Femur (tissue), 1 donor: ENCODE measurements at regions not wholly inside any gene's neighbourhood (a gene's known extent, or its start where the extent isn't known, plus 50 kb on each side); places are given as distances from the start of the nearest gene placed in this dataset.
"Not testable (repeated sequence)": the region's sequence is repeated elsewhere in the genome, so short reads cannot be mapped to it uniquely, and the experiment has no call there.

Source experiments
- DNase-seq: peaks from one replicate; pipeline ENCODE4 v3.0.0-alpha.2; 2017

- no peak for DNase-seq
These were observed 62.9 kb downstream of the GLRX5 start for GRCh38 chr14:95597784-95598211.

- DNase-seq = no peak
These were observed 66.8 kb downstream of the GLRX5 start for GRCh38 chr14:95601650-95602049.

DNA sequence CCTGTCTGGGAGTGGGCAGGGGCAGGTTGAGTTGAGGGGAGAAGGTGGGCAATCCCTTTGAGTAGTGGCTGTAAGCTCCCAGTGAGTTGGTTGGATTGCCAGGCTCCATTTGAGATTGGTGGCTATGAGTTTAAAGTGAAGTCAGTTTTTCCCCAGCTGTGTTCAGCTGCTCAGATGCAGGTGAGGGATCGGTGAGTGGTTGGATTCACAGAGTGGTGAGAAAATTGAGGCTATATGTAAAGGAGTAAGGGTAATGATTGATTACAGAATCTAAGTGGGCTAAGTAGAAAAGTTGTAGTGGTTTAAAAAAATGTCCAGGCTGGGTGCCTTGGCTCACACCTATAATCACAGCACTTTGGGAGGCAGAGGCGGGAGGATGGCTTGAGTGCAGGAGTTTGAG, 68.6 kb downstream of the GLRX5 start:
- no peak for DNase-seq

DNA sequence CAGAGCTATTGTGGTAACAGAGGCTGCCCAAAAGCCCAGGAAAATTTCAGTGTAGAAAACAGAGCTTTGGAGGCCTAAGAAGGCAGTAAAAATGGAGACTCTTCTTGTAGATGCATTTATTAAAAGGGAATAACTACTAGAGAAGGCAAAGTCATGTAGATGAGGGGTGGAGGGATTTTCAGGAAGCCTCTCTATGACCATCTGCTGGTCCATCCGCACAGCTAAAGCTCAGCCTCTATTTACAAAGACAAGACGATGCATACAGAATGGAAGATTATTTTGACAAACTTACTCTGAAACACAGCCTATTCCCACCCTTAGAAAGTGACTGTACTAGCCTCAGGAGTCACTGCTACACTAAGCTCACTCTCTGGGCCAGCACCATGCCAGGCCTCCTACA, 71.4 kb downstream of the GLRX5 start:
- no peak for DNase-seq

DNA sequence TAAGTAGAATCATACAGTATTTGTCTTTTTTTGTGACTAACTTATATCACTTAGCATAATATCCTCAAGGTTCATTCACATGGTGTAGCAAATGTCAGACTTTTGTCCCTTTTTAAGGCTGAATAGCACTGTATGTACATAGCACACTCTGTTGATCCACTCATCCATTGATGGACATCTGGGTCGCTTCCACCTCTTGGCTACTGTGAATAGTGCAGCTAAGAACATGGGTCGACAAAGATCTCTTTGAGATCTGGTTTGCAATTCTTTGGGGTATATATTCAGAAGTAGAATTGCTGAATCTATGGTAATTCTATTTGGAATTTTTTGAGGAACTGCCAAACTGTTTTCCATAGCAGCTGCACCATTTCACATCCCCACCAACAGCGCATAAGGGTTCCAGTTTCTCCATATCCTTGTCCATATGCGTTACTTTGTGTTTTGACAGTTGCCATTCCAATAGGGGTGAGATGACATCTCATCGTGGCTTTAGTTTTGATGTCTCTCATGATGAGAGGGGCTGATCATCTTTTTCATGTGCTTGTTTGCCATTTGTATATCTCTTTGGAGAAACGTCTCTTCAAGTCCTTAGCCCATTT, 73.9 kb downstream of the GLRX5 start:
- no peak for DNase-seq

DNA sequence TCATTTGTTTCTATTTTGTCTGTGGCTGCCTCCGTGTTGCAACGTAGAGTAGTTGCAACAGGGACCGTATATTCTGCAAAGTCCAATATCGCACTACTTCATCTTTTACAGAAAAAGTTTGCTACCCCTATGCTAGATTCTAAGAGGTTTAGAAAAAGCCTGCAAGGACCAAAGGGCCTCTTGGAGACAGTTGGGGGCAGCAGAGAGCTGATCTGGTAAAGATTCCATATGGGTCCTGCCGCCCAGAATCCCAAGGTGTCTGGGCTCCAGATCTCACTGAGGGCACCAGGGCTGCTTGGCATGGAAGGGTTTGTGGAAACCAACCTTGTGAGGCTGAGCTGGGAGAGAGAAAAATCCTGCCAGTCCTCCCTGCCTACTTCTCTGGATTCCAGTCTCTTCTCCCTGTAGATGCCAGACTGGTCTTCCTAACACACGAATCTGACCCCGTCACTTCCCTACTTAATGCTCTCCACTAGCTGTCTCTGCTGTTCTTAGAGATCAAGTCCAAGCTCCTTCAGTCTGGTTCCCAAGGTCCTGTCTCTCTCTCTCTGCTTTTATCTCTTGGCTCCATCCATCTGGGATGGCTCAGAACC, 74.6 kb downstream of the GLRX5 start:
- DNase-seq = peak; percentile 26

GRCh38 chr14:95611293-95611880, 74.8 kb upstream of the TCL1B start:
- no peak for DNase-seq

DNA sequence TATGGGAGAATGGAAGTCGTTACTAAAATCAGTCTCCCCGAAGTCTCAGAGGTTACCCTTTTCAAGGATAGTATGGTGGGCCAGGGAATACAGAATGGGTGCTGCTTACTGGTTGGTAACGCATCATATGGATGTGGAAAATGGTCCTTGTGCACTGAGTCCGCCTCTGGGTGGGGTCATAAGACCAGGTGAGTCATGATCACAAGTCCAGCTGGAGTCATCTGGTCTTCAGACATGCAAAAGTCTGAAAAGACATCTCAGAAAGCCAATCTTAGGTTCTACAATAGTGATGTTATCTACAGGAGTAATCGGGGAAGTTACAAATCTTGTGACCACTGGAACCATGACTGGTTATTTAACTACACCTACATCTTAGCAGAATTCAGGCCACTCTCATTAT, 71.9 kb upstream of the TCL1B start:
- no peak for DNase-seq

GRCh38 chr14:95616745-95617144, 69.5 kb upstream of the TCL1B start:
- no peak for DNase-seq

DNA sequence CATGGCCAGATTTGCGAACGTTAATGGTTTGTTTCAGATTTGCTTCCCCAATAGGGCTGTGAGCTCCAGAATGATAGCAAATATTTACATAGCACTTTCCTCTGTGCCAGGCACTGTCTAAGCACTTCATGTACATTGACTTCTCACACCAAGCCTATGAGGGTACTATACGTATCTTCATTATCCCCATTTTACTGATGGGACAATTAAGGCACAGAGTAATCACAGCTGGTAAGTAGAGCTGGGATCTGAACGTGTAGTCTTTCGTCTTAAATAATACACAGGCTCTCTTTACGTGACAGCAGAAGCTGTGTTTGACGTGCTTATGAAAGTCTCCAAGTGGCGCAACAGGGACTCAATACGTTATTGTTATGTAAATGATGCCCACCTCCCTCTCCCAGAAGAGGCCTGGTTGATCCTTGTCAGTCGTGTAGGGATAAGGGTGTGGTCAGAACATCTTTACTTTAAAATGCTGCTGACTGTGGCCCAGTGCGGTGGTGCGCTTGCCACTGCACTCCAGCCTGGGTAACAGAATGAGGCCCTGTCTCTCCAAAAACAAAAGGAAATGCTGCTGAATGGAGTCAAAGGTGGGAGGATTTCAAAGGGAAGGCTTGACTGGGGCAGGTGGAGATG, 66.3 kb upstream of the TCL1B start:
- no peak for DNase-seq

- no peak for DNase-seq
These were observed 65.6 kb upstream of the TCL1B start for GRCh38 chr14:95620659-95621059.

GRCh38 chr14:95623195-95623594, 63.0 kb upstream of the TCL1B start:
- no peak for DNase-seq

DNA sequence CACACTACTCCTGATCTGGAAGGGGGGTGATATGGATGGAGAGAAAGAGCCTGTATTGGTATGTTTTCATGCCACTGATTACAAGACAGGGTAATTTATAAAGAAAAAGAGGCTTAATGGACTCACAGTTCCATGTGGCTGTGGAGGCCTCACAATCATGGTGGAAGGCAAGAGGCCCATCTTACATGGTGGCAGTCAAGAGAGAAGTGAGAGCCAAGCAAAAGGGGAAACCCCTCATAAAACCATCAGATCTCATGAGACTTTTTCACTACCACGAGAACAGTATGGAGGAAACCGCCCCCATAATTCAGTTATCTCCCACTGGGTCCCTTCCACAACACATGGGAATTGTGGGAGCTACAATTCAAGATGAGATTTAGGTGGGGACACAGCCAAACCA, 60.5 kb upstream of the TCL1B start:
- DNase-seq = not testable (repeated sequence)

GRCh38 chr14:95635051-95635450, 51.2 kb upstream of the TCL1B start:
- no peak for DNase-seq
